ENCODE measurements at regions not wholly inside any gene's neighbourhood (a gene's known extent, or its start where the extent isn't known, plus 50 kb on each side); places are given as distances from the start of the nearest gene placed in this dataset.
"Not testable (repeated sequence)": the region's sequence is repeated elsewhere in the genome, so short reads cannot be mapped to it uniquely, and the experiment has no call there.

- TF ChIP-seq CTCF (IDR thresholded peaks at IDR 0.05; ENCODE audit: low read depth, low read length) = no peak
- no peak for DNase-seq (ENCODE audit: extremely low read depth, low read depth)
Observed at GRCh38 chr21:22363504-22363903, 1365.3 kb downstream of the NCAM2 start.

- TF ChIP-seq CTCF (IDR thresholded peaks at IDR 0.05; ENCODE audit: low read depth, low read length) = no peak
- DNase-seq (ENCODE audit: extremely low read depth, low read depth) = no peak
Observed at GRCh38 chr21:22364163-22364562, 1366.0 kb downstream of the NCAM2 start.

GRCh38 chr21:22374218-22374969 lies 1376.2 kb downstream of the NCAM2 start:
- no peak for DNase-seq (ENCODE audit: extremely low read depth, low read depth)
- no peak for TF ChIP-seq CTCF (IDR thresholded peaks at IDR 0.05; ENCODE audit: low read depth, low read length)

GRCh38 chr21:22377795-22378194 lies 1379.6 kb downstream of the NCAM2 start:
- not testable (repeated sequence) for DNase-seq (ENCODE audit: extremely low read depth, low read depth)

- no peak for DNase-seq (ENCODE audit: extremely low read depth, low read depth)
- TF ChIP-seq CTCF (IDR thresholded peaks at IDR 0.05; ENCODE audit: low read depth, low read length) = no peak
Observed at GRCh38 chr21:22393324-22393723, 1395.1 kb downstream of the NCAM2 start.

GRCh38 chr21:22395965-22396364 lies 1397.8 kb downstream of the NCAM2 start:
- TF ChIP-seq CTCF (IDR thresholded peaks at IDR 0.05; ENCODE audit: low read depth, low read length) = no peak
- no peak for DNase-seq (ENCODE audit: extremely low read depth, low read depth)

- DNase-seq (ENCODE audit: extremely low read depth, low read depth) = no peak
- no peak for TF ChIP-seq CTCF (IDR thresholded peaks at IDR 0.05; ENCODE audit: low read depth, low read length)
Observed at GRCh38 chr21:22399681-22400514, 1401.7 kb downstream of the NCAM2 start.
